Transverse colon (tissue), 4 donors: ENCODE measurements at regions not wholly inside any gene's neighbourhood (a gene's known extent, or its start where the extent isn't known, plus 50 kb on each side); places are given as distances from the start of the nearest gene placed in this dataset.

ENCODE experiments used
- CTCF ChIP-seq, 5 experiments: fragments of 200-600 bp in 3 of 5; fragments of 450-650 bp in 2 of 5; sonication (generic) in 3 of 5; IDR thresholded peaks; 1 replicate in 2 of 5; 2 replicates in 3 of 5; pipeline ENCODE4 v1.5.1; 2016 to 2017; ENCODE audit warnings: antibody characterized with exemption in 5 of 5, inconsistent platforms in 3 of 5, mild to moderate bottlenecking in 2 of 5, moderate library complexity in 1 of 5
- POLR2A ChIP-seq: fragments of 450-650 bp; IDR thresholded peaks from one replicate; pipeline ENCODE4 v1.6.1; 2016; ENCODE audit warnings: antibody characterized with exemption, mild to moderate bottlenecking, moderate library complexity
- POLR2AphosphoS5 ChIP-seq, 3 donors: sonication (generic); formaldehyde crosslinking; IDR thresholded peaks; one replicate each; pipeline ENCODE4 v1.6.1; 2016; ENCODE audit warnings: antibody characterized with exemption in 3 of 3

- TF ChIP-seq POLR2A (no peak), CTCF (IDR thresholded peaks at IDR 0.05) (no peak), POLR2AphosphoS5 (IDR thresholded peaks at IDR 0.05) (no peak)
Observed at GRCh38 chr18:55768255-55768654, 180.3 kb upstream of the TCF4 start.
